ENCODE measurements at regions not wholly inside any gene's neighbourhood (a gene's known extent, or its start where the extent isn't known, plus 50 kb on each side); places are given as distances from the start of the nearest gene placed in this dataset.

DNA sequence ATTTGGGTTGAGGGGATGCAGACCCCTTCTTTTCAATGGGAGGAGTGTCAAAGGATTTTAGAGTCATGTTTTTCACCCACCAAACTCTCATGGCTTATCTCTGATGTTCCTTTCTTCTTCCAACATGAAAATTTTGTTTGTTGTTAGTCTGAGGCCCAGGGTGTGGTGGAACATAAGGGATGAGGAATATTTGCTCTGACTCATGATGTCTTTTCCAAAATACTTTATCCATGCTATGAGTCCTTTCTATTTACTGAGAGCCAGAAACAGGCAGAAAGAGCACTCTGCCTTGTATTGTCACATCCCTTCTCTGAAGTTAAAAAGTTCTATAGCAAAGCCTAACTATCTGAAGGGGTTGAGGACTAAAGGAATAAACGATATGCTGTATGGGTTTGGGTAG, 61.6 kb upstream of the GYPA start:
- no peak for DNase-seq

DNA sequence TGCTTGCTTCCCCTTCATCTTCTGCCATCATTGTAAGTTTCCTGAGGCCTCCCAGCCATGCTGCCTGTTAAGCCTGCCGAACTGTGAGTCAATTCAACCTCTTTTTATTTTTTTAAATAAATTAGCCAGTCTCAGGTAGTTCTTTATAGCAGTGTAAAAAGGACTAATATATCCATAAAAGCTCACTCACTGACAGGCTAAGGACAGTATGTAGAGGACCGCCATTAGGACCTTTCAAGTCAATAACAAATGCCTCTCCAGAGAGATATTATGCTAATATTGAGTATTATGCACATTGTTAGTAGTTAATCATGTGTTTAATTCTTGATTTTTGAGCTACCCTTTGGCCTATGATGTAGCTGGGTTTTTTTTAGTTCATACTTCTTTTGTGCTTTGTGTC, 62.6 kb upstream of the GYPA start:
- no peak for DNase-seq

- no peak for DNase-seq
Observed at GRCh38 chr4:144204431-144204830, 63.9 kb upstream of the GYPA start.

DNA sequence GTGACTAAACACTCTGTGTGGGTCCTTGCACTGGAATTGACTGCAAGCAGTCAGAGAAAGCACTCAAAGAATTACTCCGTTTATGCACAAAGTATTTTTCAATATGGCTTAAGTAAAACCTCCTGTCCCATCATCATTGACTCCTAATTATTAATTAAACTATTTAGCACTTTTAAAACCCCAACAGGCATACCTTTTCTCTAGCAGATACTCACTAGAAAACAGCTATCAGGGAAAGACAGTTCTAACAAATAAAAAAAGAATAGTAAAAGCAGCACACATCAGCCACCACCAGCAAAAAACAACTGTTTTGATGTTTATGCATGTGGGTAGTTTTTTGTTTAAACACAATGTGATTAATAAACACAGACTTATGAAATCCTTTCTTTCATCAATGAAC, 66.2 kb upstream of the GYPA start:
- DNase-seq, result no peak

DNA sequence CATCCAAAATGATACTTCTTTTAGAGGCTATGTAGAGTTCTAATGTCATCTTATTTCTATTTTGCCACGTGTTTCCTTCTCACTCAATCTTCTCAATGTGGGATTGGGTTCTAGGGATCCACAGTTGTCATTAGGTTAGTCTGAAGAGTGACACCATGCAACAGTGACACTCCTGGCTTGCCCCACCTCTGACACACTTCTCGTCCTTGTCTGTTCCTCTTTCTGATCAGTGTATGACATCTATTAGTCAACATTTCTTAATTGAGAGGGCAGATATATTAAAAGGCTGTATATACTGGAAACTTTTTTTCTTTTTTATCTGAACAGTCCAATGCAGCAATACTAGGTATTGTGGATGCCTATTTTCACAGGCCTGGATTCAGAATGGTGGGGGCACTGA, 67.6 kb upstream of the GYPA start:
- DNase-seq, result peak; percentile 4

- no peak for DNase-seq
Observed at GRCh38 chr4:144209491-144209890, 69.0 kb upstream of the GYPA start.

DNA sequence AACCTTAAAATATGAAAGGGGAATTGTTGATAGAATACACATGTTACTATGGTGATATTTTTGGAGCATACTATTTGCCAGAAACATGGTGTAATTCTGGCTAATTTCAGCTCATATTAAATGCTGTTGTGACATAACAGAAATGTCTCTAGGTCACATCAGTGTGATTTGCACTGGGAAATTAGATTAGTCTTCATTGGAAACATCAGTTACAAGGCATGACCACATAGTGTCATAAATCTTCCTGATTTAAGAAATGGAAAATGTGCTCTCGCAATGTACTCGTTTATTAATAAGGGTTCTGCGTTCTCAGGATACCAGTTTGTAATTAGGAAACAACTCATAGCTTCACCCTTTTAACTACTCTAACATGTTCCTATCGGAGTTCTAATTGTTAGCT, 72.9 kb upstream of the GYPA start:
- no peak for DNase-seq

- DNase-seq, result no peak
Observed at GRCh38 chr4:144223149-144223548, 82.6 kb upstream of the GYPA start.

GRCh38 chr4:144223661-144224060, 83.1 kb upstream of the GYPA start:
- DNase-seq, result no peak

DNA sequence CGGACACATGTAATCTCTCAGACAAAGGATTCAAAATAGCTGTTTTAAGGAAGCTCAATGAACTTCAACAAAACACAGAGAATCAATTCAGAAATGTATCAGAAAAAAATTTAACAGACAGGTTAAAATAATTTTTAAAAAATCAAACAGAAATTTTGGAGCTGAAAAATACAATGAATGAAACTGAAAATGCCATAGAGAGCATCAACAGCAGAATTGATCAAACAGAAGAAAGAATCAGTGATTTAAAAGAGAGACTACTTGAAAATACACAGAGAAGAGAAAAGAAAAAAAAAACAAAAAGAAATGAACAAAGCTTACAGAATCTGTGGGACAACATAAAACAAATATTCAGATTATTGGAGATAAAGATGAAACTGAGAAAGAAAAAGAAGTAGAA, 118.8 kb upstream of the GYPA start:
- no peak for DNase-seq

GRCh38 chr4:144267084-144267483, 126.6 kb upstream of the GYPA start:
- DNase-seq, result no peak

GRCh38 chr4:144280688-144281087, 140.2 kb upstream of the GYPA start:
- no peak for DNase-seq

- no peak for DNase-seq
Observed at GRCh38 chr4:144283526-144283925, 143.0 kb upstream of the GYPA start.

- DNase-seq, result no peak
Observed at GRCh38 chr4:144284026-144284425, 143.5 kb upstream of the GYPA start.

GRCh38 chr4:144288011-144288903, 147.7 kb upstream of the GYPA start:
- DNase-seq, result no peak

DNA sequence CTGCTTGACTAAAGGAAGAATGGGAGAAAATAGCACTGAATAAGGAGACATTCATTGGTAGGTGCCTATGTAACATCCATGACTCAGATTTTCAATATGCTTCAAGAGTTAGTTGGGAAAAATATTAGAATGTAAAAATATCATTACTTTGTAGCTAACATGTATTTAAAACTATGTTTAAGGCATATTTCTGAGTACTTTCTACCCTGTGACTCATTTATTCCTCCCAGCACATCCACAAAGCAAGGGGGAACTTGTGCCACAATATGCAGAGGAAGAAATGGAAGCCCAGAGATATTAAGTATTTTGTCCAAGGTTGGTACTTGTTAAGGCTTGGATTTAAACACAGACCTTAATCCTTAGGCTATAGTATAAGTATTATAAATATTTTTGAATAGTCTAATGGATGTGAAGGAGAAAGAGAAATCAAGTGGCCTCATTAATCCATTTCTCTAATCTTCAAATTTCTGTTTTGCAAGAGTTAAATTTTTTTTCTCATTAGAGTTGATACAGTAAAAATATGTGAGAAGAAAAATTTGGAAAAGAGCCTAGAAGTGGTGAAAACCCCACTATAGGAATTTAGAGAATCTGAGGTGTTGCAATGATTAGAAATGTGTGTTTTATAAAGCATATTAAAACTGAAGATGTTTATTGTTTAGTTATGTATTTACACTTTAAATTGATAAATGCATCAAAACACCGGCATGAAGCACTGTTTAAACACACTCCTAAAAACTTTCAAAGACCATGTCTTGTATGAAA, 149.3 kb upstream of the GYPA start:
- no peak for DNase-seq

DNA sequence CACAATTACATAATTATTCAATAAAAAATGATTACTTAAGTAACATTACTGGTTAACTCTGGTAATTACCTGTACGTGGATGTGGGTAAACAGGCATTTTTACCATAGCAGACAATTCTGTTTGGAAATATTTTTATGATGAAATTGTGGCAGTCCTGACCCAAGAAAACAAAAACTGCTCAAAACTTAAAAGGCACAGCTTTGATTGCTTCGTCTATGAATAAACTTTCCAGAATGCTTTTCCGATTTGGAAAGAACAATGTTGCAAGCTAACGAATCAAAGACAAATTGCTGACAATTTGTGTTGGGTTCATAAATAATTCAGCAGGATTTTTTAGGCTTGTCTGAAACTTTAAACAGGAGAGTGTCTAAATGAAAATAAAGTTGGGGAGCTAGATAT, 150.6 kb upstream of the GYPA start:
- DNase-seq, result no peak

DNA sequence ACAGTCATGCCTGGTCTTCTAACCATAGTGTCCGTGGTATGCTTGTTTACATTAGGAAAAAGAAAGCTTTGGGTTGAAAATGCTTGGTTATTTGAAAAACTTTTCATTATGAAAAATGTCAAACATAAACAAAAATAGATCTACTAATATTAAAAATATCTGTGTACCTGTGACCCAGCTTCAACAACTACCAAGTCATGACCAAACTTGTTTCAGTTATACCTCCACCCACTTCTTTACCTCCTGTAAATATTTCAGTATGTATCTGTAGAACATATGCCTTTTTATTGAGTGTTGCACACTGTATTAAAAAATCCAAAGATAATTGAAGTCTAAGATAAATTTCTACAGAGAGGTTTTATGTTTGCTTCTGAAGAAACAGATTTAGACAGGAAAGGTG, 153.7 kb upstream of the GYPA start:
- no peak for DNase-seq

GRCh38 chr4:144295286-144295995, 154.9 kb upstream of the GYPA start:
- DNase-seq, result no peak

DNA sequence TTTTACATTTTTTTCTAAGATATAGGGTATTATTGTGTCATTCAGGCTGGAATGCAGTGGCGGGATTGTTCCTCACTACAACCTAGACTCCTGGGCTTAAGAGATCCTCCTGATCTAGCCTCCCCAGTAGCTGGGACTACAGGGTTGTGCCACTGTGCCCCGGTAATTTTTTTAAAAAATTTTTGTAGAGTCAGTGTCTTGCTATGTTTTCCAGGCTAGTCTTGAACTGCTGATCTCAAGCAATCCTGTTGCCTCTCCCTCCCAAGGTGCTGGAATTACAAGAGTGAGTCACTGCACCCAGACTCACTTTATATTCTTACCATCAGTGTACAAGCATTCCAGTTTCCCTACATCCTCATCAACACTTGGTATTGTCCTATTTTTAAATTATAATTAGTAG, 156.4 kb upstream of the GYPA start:
- no peak for DNase-seq

DNA sequence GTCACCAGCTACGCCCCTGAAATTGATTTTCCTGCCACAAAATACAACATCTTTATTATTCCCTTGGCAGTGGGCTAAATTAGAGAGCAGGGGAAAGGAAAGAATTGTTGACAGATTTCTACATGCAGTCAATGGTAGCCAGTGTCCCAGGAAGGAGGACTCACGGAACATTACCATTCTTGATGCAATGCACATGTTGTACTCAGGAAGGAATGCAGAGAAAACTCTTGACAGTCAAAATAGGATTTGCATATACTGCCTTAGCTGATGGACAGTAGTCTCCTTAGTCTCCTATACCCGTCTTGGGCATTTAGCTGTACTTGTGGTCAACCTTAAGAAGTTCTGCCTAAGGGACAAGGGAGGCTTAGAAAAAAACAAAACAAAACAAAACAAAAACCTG, 158.0 kb upstream of the GYPA start:
- no peak for DNase-seq

GRCh38 chr4:144300616-144301015, 160.1 kb upstream of the GYPA start:
- DNase-seq, result no peak

- DNase-seq, result no peak
Observed at GRCh38 chr4:144302704-144303536, 162.4 kb upstream of the GYPA start.
